H1 (cell line): ENCODE measurements at regions not wholly inside any gene's neighbourhood (a gene's known extent, or its start where the extent isn't known, plus 50 kb on each side); places are given as distances from the start of the nearest gene placed in this dataset.

ENCODE experiments used
- CTCF ChIA-PET: fragments of 300-600 bp; sonication (Branson Sonifier 250); formaldehyde crosslinking; loops from one replicate; lab custom pipeline; 2021; ENCODE audit not compliant: partially characterized antibody; lab: Charles Lee
- POLR2A ChIA-PET: fragments of 300-600 bp; sonication (Branson Sonifier 250); formaldehyde crosslinking; loops from one replicate; lab custom pipeline; 2021; ENCODE audit warnings: inconsistent platforms; ENCODE audit not compliant: partially characterized antibody; lab: Charles Lee
- DNase-seq, 2 experiments: peaks; one replicate each; pipeline versions ENCODE4 v3.0.0 to v3.0.0-alpha.2; 2010 to 2022; ENCODE audit warnings: low spot score in 2 of 2, low read depth in 1 of 2, mixed read lengths in 1 of 2
- FAIRE-seq: peaks from 2 replicates; lab custom pipeline; 2011; peaks lifted over from hg19 to GRCh38; lab: Jason Lieb, UNC
- H2AFZ ChIP-seq: 2 replicates; pipeline ENCODE4 v1.8.1; 2012; ENCODE audit warnings: low read length, inconsistent platforms
- H2AK5ac ChIP-seq: 2 replicates; pipeline ENCODE4 v1.6.1; 2013; ENCODE audit warnings: low read depth, low read length
- H2BK120ac ChIP-seq: replicated peaks from 2 replicates; pipeline ENCODE3; 2013; ENCODE audit warnings: low read depth, low read length, inconsistent platforms
- H2BK12ac ChIP-seq: 2 replicates; pipeline ENCODE4 v1.6.1; 2013; ENCODE audit warnings: low read depth, low read length
- H2BK15ac ChIP-seq: 2 replicates; pipeline ENCODE4 v1.6.1; 2013; ENCODE audit warnings: low read length
- H2BK20ac ChIP-seq: 2 replicates; pipeline ENCODE4 v1.6.1; 2013; ENCODE audit warnings: low read length
- H2BK5ac ChIP-seq: 2 replicates; pipeline ENCODE4 v1.6.1; 2013; ENCODE audit warnings: low read depth, low read length
- H3K14ac ChIP-seq: 2 replicates; pipeline ENCODE4 v1.6.1; 2013; ENCODE audit warnings: inconsistent platforms; ENCODE audit not compliant: insufficient read length
- H3K18ac ChIP-seq: 2 replicates; pipeline ENCODE4 v1.6.1; 2013; ENCODE audit warnings: low read length; ENCODE audit errors: extremely low read depth
- H3K23ac ChIP-seq: 2 replicates; pipeline ENCODE4 v1.6.1; 2013; ENCODE audit warnings: inconsistent platforms; ENCODE audit not compliant: insufficient read length
- H3K23me2 ChIP-seq: 2 replicates; pipeline ENCODE4 v1.6.1; 2013; ENCODE audit warnings: low read depth, low read length
- H3K27ac ChIP-seq: 2 replicates; pipeline ENCODE4 v1.6.1; 2011; ENCODE audit warnings: low read depth, low read length, inconsistent platforms
- H3K27me3 ChIP-seq, 4 experiments: replicated peaks in 1 of 4; 1 replicate in 1 of 4; 2 replicates in 3 of 4; pipeline versions ENCODE4 v1.6.1 to v1.8.1; 2011 to 2013; ENCODE audit warnings: low read length in 3 of 4, mild to moderate bottlenecking in 3 of 4, inconsistent platforms in 2 of 4, mixed read lengths in 2 of 4, moderate library complexity in 1 of 4; ENCODE audit not compliant: control insufficient read depth in 3 of 4, insufficient read depth in 3 of 4; ENCODE audit errors: extremely low read depth in 1 of 4
- H3K36me3 ChIP-seq, 4 experiments: 2 replicates each; pipeline versions ENCODE4 v1.6.1 to v1.8.1; 2011 to 2013; ENCODE audit warnings: mild to moderate bottlenecking in 4 of 4, low read length in 3 of 4, moderate library complexity in 2 of 4, control low read depth in 1 of 4, inconsistent platforms in 1 of 4; ENCODE audit not compliant: insufficient read depth in 4 of 4, control insufficient read depth in 2 of 4
- H3K4ac ChIP-seq: replicated peaks from 2 replicates; pipeline ENCODE3; 2013; ENCODE audit warnings: low read length, low read depth, mixed read lengths, inconsistent platforms; ENCODE audit not compliant: insufficient read length
- H3K4me1 ChIP-seq, 4 experiments: replicated peaks in 1 of 4; 1 replicate in 1 of 4; 2 replicates in 3 of 4; pipeline versions ENCODE4 v1.6.1 to v1.8.1; 2011 to 2013; ENCODE audit warnings: low read length in 3 of 4, inconsistent platforms in 2 of 4, mixed read lengths in 1 of 4; ENCODE audit not compliant: insufficient read depth in 4 of 4, control insufficient read depth in 3 of 4
- H3K4me2 ChIP-seq, 2 experiments: 2 replicates each; pipeline versions ENCODE4 v1.6.1 to v1.8.1; 2011 to 2013; ENCODE audit warnings: low read depth in 2 of 2, low read length in 2 of 2, control low read depth in 1 of 2, inconsistent platforms in 1 of 2, mild to moderate bottlenecking in 1 of 2; ENCODE audit not compliant: insufficient read depth in 1 of 2
- H3K4me3 ChIP-seq, 4 experiments: fragments of 200-600, 300-600 bp in 1 of 4; sonication (generic), shearing (Covaris generic), sonication (Bioruptor Twin) in 1 of 4; 2 replicates each; pipeline versions ENCODE4 v1.5.1 to v1.8.1; 2011 to 2016; ENCODE audit warnings: low read length in 4 of 4, low read depth in 3 of 4, control low read depth in 2 of 4, inconsistent platforms in 2 of 4, mild to moderate bottlenecking in 2 of 4, mixed read lengths in 1 of 4, moderate library complexity in 1 of 4; ENCODE audit not compliant: insufficient read depth in 2 of 4; ENCODE audit errors: extremely low read depth in 1 of 4
- H3K56ac ChIP-seq: replicated peaks from 2 replicates; pipeline ENCODE3; 2013; ENCODE audit warnings: low read depth, mild to moderate bottlenecking, mixed read lengths, low read length, inconsistent platforms; ENCODE audit not compliant: insufficient read length
- H3K79me1 ChIP-seq: 2 replicates; pipeline ENCODE4 v1.6.1; 2013; ENCODE audit warnings: low read depth, low read length, control low read depth
- H3K79me2 ChIP-seq, 2 experiments: 2 replicates each; pipeline versions ENCODE4 v1.6.1 to v1.8.1; 2012 to 2013; ENCODE audit warnings: low read length in 2 of 2, mild to moderate bottlenecking in 2 of 2, inconsistent platforms in 1 of 2; ENCODE audit not compliant: insufficient read depth in 2 of 2, control insufficient read depth in 1 of 2
- H3K9ac ChIP-seq, 4 experiments: replicated peaks in 1 of 4; 1 replicate in 1 of 4; 2 replicates in 3 of 4; pipeline versions ENCODE4 v1.6.1 to v1.8.1; 2011 to 2013; ENCODE audit warnings: low read depth in 3 of 4, low read length in 3 of 4, control low read depth in 2 of 4, mild to moderate bottlenecking in 2 of 4, moderate library complexity in 2 of 4, inconsistent platforms in 1 of 4; ENCODE audit errors: extremely low read depth in 1 of 4
- H3K9me3 ChIP-seq, 2 experiments: 2 replicates each; pipeline versions ENCODE4 v1.6.1 to v1.8.1; 2012 to 2013; ENCODE audit warnings: mild to moderate bottlenecking in 2 of 2, moderate library complexity in 2 of 2, control low read depth in 1 of 2, inconsistent platforms in 1 of 2, low read depth in 1 of 2, low read length in 1 of 2, mixed read lengths in 1 of 2; ENCODE audit not compliant: insufficient read depth in 2 of 2
- H4K20me1 ChIP-seq, 2 experiments: replicated peaks in 1 of 2; 2 replicates each; pipeline versions ENCODE3 to v1.8.1; 2011 to 2013; ENCODE audit warnings: inconsistent platforms in 2 of 2, low read length in 2 of 2, mild to moderate bottlenecking in 1 of 2; ENCODE audit not compliant: insufficient read depth in 2 of 2, control insufficient read depth in 1 of 2
- H4K5ac ChIP-seq: 2 replicates; pipeline ENCODE4 v1.6.1; 2013; ENCODE audit warnings: low read length, low read depth, mixed read lengths, inconsistent platforms; ENCODE audit not compliant: insufficient read length
- H4K8ac ChIP-seq: 2 replicates; pipeline ENCODE4 v1.8.0; 2013; ENCODE audit warnings: mild to moderate bottlenecking, moderate library complexity, low read length, inconsistent platforms; ENCODE audit not compliant: insufficient read depth; ENCODE audit errors: extremely low read depth
- H4K91ac ChIP-seq: replicated peaks from 2 replicates; pipeline ENCODE3; 2013; ENCODE audit warnings: low read length, mixed read lengths, inconsistent platforms; ENCODE audit not compliant: insufficient read length
- EP300 ChIP-seq, 2 experiments: IDR thresholded peaks; 1 replicate in 1 of 2; 2 replicates in 1 of 2; pipeline ENCODE4 v1.6.1; 2011 to 2012; ENCODE audit warnings: low read depth in 2 of 2, low read length in 2 of 2, mild to moderate bottlenecking in 2 of 2, borderline replicate concordance in 1 of 2, inconsistent platforms in 1 of 2, moderate library complexity in 1 of 2
- MAFK ChIP-seq: IDR thresholded peaks from 2 replicates; pipeline ENCODE4 v1.6.1; 2012; ENCODE audit warnings: low read depth, mild to moderate bottlenecking, improper control_type of control experiment, low read length
- SIN3A ChIP-seq, 2 experiments: IDR thresholded peaks in 1 of 2; conservative IDR thresholded peaks in 1 of 2; 2 replicates each; pipeline ENCODE4 v1.6.1; 2011 to 2012; ENCODE audit warnings: low read length in 2 of 2, improper control_type of control experiment in 1 of 2, low read depth in 1 of 2, mild to moderate bottlenecking in 1 of 2
- SP4 ChIP-seq: IDR thresholded peaks from 2 replicates; pipeline ENCODE4 v1.6.1; 2012; ENCODE audit warnings: low read length, inconsistent platforms
- TEAD4 ChIP-seq: IDR thresholded peaks from 2 replicates; pipeline ENCODE4 v1.6.1; 2012; ENCODE audit warnings: low read depth, low read length, inconsistent platforms, mixed read lengths
- WGBS, 2 experiments: shearing (Covaris generic) in 1 of 2; methylation state at CpG; one replicate each; pipeline versions ENCODE4 v1.1.6 to v1.1.7; 2013 to 2015; ENCODE audit warnings: low lambda C conversion rate in 2 of 2, mixed read lengths in 2 of 2, inconsistent platforms in 1 of 2, low coverage in 1 of 2, missing lambda C conversion rate in 1 of 2; ENCODE audit not compliant: insufficient replicate concordance in 2 of 2, insufficient coverage in 1 of 2, insufficient read length in 1 of 2; ENCODE audit errors: extremely low coverage in 1 of 2, missing lambda C conversion rate in 1 of 2; 5-methylcytosine and 5-hydroxymethylcytosine counted together

DNA sequence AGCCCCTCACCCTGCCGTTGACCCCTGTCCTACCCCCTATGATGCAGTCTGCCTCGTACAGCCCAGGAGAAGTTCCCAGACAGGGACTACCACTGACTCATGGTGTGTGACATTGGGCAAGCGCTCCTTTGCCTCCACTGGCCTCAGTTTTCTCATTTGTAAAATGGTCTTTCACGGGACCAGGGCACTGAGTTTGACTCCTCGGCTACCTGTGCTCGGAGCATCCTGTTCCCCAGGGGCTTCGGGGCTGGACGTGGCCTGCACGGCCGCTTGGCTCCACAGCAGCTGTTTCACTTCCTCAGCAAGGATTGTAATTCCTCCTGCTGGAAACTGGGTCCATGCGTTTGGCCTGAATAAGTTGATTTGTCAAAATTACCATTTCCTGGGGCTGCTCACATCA lies 277.3 kb downstream of the MATN1 start:
- no peak for TF ChIP-seq SP4
- TF ChIP-seq SIN3A (conservative IDR thresholded peaks at IDR 0.05 in 1 of 2, IDR thresholded peaks at IDR 0.05 in 1 of 2; ENCODE audit: low read depth in 1 of 2, low read length in 2 of 2) = no peak
- TF ChIP-seq TEAD4 = no peak
- TF ChIP-seq EP300 (IDR thresholded peaks at IDR 0.05; ENCODE audit: borderline replicate concordance in 1 of 2, low read depth in 2 of 2, low read length in 2 of 2) = no peak
- no peak for TF ChIP-seq MAFK
- no peak overlapping the region for H2AK5ac ChIP-seq
- POLR2A ChIA-PET = no interaction called here
- H3K14ac ChIP-seq = no peak overlapping the region
- H3K4me1 ChIP-seq = no peaks in the 10 kb centered on the region; a peak in 1 of 7 replicates
- no peaks in the 10 kb centered on the region for H3K23me2 ChIP-seq
- no peak overlapping the region for H3K27ac ChIP-seq
- no peak overlapping the region for H3K4me3 ChIP-seq
- no peak overlapping the region for H4K5ac ChIP-seq
- no peaks in the 10 kb centered on the region for H3K79me2 ChIP-seq
- no peak overlapping the region for H2BK120ac ChIP-seq
- DNase-seq = peak in 1 of 2 experiments; percentile 23
- no peaks in the 10 kb centered on the region for H3K79me1 ChIP-seq
- no peaks in the 10 kb centered on the region for H3K36me3 ChIP-seq
- CTCF ChIA-PET = no interaction called here
- H4K20me1 ChIP-seq = no peaks in the 10 kb centered on the region
- no peak overlapping the region for H2BK5ac ChIP-seq
- no peak overlapping the region for H3K23ac ChIP-seq
- WGBS, 2 experiments = 88% methylated on average over 11 of the region's 11 CpGs; no CpG with 5 or more reads in 1 of the 2 experiments
- H3K9ac ChIP-seq = no peak overlapping the region
- no peak overlapping the region for H2BK15ac ChIP-seq
- H2BK12ac ChIP-seq = peak overlapping the region; percentile 17; the same call in 1 of the 2 replicates
- no peak overlapping the region; the same call in 1 of the 2 replicates for H2AFZ ChIP-seq
- no peak overlapping the region for H3K18ac ChIP-seq
- no peaks in the 10 kb centered on the region for H3K27me3 ChIP-seq
- no peak overlapping the region; the same call in 1 of the 2 replicates for H4K8ac ChIP-seq
- no peak overlapping the region for H3K4ac ChIP-seq
- H3K4me2 ChIP-seq = no peak overlapping the region
- FAIRE-seq = no peak
- H4K91ac ChIP-seq = no peak overlapping the region
- H2BK20ac ChIP-seq = no peak overlapping the region
- H3K9me3 ChIP-seq = no peaks in the 10 kb centered on the region
- no peak overlapping the region for H3K56ac ChIP-seq
